ENCODE measurements at regions not wholly inside any gene's neighbourhood (a gene's known extent, or its start where the extent isn't known, plus 50 kb on each side); places are given as distances from the start of the nearest gene placed in this dataset.

- H3K9me3 Mint-ChIP-seq (ENCODE audit: unreplicated experiment): no peaks in the 10 kb centered on the region
- peaks cover 12% of the 10 kb centered on the region for H3K4me1 Mint-ChIP-seq (ENCODE audit: insufficient read depth, unreplicated experiment)
- intact Hi-C loops (cut with micrococcal nuclease): no loop called here
- ChIA-PET POLR2A (interaction anchor here (0.6 kb wide), 2 partner anchors 15 to 383 kb away, joined by 3 read pairs; no protein-coding TSS in a partner anchor), CTCF (interaction anchor here (1.2 kb wide), 1 partner anchor 24 kb away, joined by 9 read pairs; no protein-coding TSS in a partner anchor)
- peak; percentile 16 for DNase-seq (ENCODE audit: unreplicated experiment)
- no peaks in the 10 kb centered on the region for H3K36me3 Mint-ChIP-seq (ENCODE audit: insufficient read depth, unreplicated experiment)
- H3K27ac Mint-ChIP-seq (ENCODE audit: low read depth, unreplicated experiment): peak overlapping the region; percentile 5
- TF ChIP-seq CTCF (IDR thresholded peaks at IDR 0.05; ENCODE audit: unreplicated experiment): no peak
- H3K27me3 Mint-ChIP-seq (ENCODE audit: insufficient read depth, unreplicated experiment): peaks cover 14% of the 10 kb centered on the region
- BruUV-seq (replicated peaks): no TSS peak
- H3K4me3 Mint-ChIP-seq (ENCODE audit: unreplicated experiment): no peak overlapping the region
Measured at GRCh38 chr6:8243475-8243874, 141.1 kb upstream of the EEF1E1 start.

GRCh38 chr6:8242885-8243284 is 140.5 kb upstream of the EEF1E1 start:
- Mint-ChIP-seq H3K4me3 (ENCODE audit: unreplicated experiment) (no peak overlapping the region), H3K9me3 (ENCODE audit: unreplicated experiment) (no peaks in the 10 kb centered on the region), H3K27me3 (ENCODE audit: insufficient read depth, unreplicated experiment) (peaks cover 14% of the 10 kb centered on the region), H3K27ac (ENCODE audit: low read depth, unreplicated experiment) (no peak overlapping the region), H3K4me1 (ENCODE audit: insufficient read depth, unreplicated experiment) (peaks cover 12% of the 10 kb centered on the region), H3K36me3 (ENCODE audit: insufficient read depth, unreplicated experiment) (no peaks in the 10 kb centered on the region)
- ChIA-PET POLR2A (interaction anchor here (0.6 kb wide), 2 partner anchors 15 to 383 kb away, joined by 3 read pairs; no protein-coding TSS in a partner anchor), CTCF (no interaction called here)
- no TSS peak for BruUV-seq (replicated peaks)
- intact Hi-C loops (cut with micrococcal nuclease): no loop called here
- no peak for TF ChIP-seq CTCF (IDR thresholded peaks at IDR 0.05; ENCODE audit: unreplicated experiment)
- DNase-seq (ENCODE audit: unreplicated experiment): no peak

- intact Hi-C loops (cut with micrococcal nuclease): no loop called here
- H3K9me3 Mint-ChIP-seq (ENCODE audit: unreplicated experiment): no peaks in the 10 kb centered on the region
- no TSS peak for BruUV-seq (replicated peaks)
- H3K36me3 Mint-ChIP-seq (ENCODE audit: insufficient read depth, unreplicated experiment): no peaks in the 10 kb centered on the region
- no peak overlapping the region for H3K4me3 Mint-ChIP-seq (ENCODE audit: unreplicated experiment)
- CTCF ChIA-PET: interaction anchor here (1.6 to 2.6 kb wide), 2 partner anchors 21 to 109 kb away, joined by 4 to 12 read pairs; no protein-coding TSS in a partner anchor
- no peak for DNase-seq (ENCODE audit: unreplicated experiment)
- H3K27me3 Mint-ChIP-seq (ENCODE audit: insufficient read depth, unreplicated experiment): peaks cover 14% of the 10 kb centered on the region
- no peak for TF ChIP-seq CTCF (IDR thresholded peaks at IDR 0.05; ENCODE audit: unreplicated experiment)
- H3K4me1 Mint-ChIP-seq (ENCODE audit: insufficient read depth, unreplicated experiment): peaks cover 12% of the 10 kb centered on the region
- no peak overlapping the region for H3K27ac Mint-ChIP-seq (ENCODE audit: low read depth, unreplicated experiment)
- POLR2A ChIA-PET: interaction anchor here (2.4 kb wide), 1 partner anchor 12 kb away, joined by 5 read pairs; no protein-coding TSS in a partner anchor
Measured at GRCh38 chr6:8240301-8240700, 138.0 kb upstream of the EEF1E1 start.

- POLR2A ChIA-PET: interaction anchor here (0.5 kb wide), 1 partner anchor 38 kb away, joined by 3 read pairs; no protein-coding TSS in a partner anchor
- H3K27me3 Mint-ChIP-seq (ENCODE audit: insufficient read depth, unreplicated experiment): peaks cover 14% of the 10 kb centered on the region
- no peak overlapping the region for H3K27ac Mint-ChIP-seq (ENCODE audit: low read depth, unreplicated experiment)
- peaks cover 11% of the 10 kb centered on the region for H3K4me1 Mint-ChIP-seq (ENCODE audit: insufficient read depth, unreplicated experiment)
- H3K9me3 Mint-ChIP-seq (ENCODE audit: unreplicated experiment): no peaks in the 10 kb centered on the region
- CTCF ChIA-PET: interaction anchor here (0.7 to 2.6 kb wide), 2 partner anchors 20 to 23 kb away, joined by 3 to 12 read pairs; no protein-coding TSS in a partner anchor
- H3K36me3 Mint-ChIP-seq (ENCODE audit: insufficient read depth, unreplicated experiment): no peaks in the 10 kb centered on the region
- DNase-seq (ENCODE audit: unreplicated experiment): no peak
- intact Hi-C loops (cut with micrococcal nuclease): no loop called here
- H3K4me3 Mint-ChIP-seq (ENCODE audit: unreplicated experiment): no peak overlapping the region
- no TSS peak for BruUV-seq (replicated peaks)
- no peak for TF ChIP-seq CTCF (IDR thresholded peaks at IDR 0.05; ENCODE audit: unreplicated experiment)
Measured at GRCh38 chr6:8238773-8239683, 136.7 kb upstream of the EEF1E1 start.

All from MCF 10A (cell line).